Type B pancreatic cell (in vitro differentiated cells): ENCODE measurements at regions not wholly inside any gene's neighbourhood (a gene's known extent, or its start where the extent isn't known, plus 50 kb on each side); places are given as distances from the start of the nearest gene placed in this dataset.

Experiments used
- DNase-seq: peaks from one replicate; pipeline ENCODE4 v3.0.0; 2021; ENCODE audit warnings: mixed read lengths; ENCODE audit not compliant: unreplicated experiment; ENCODE audit errors: extremely low spot score
- H3K27ac Mint-ChIP-seq: 2 replicates; pipeline ENCODE4 v1.8.0; 2021; ENCODE audit warnings: mild to moderate bottlenecking, mixed read lengths
- H3K27me3 Mint-ChIP-seq: 2 replicates; pipeline ENCODE4 v1.8.0; 2021; ENCODE audit warnings: mixed read lengths
- H3K36me3 Mint-ChIP-seq: 2 replicates; pipeline ENCODE4 v1.8.0; 2021; ENCODE audit warnings: mixed read lengths
- H3K4me1 Mint-ChIP-seq: one replicate; pipeline ENCODE4 v1.8.0; 2021; ENCODE audit warnings: mixed read lengths; ENCODE audit not compliant: unreplicated experiment
- H3K4me3 Mint-ChIP-seq: 2 replicates; pipeline ENCODE4 v1.8.0; 2021; ENCODE audit warnings: mild to moderate bottlenecking, mixed read lengths
- H3K9me3 Mint-ChIP-seq: 2 replicates; pipeline ENCODE4 v1.8.0; 2021; ENCODE audit warnings: mixed read lengths
- TF ChIP-seq, protein P1 (sequence below): fragments of 200-600 bp; sonication (generic); conservative IDR thresholded peaks from 2 replicates; pipeline ENCODE4 v1.5.0; 2021; ENCODE audit warnings: antibody characterized with exemption, mild to moderate bottlenecking

DNA sequence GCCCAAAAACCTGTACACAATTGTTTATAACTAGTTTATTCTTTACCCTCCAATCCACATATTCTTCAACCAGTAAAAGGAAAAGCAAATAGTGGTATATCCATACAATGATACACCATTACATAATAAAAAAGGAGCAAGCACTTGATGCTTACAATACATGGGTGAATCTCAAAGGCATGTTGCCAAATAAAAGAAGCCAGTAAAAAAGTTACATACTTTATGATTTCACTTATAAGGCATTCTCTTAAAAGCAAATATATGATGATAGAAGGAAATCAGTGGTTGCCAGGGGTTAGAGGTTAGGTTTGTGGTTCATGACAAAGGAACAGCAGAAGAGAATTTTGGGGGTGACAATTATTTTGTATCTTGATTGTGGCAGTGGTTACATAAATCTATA lies 896.1 kb upstream of the LCORL start:
- TF ChIP-seq, protein P1, sequence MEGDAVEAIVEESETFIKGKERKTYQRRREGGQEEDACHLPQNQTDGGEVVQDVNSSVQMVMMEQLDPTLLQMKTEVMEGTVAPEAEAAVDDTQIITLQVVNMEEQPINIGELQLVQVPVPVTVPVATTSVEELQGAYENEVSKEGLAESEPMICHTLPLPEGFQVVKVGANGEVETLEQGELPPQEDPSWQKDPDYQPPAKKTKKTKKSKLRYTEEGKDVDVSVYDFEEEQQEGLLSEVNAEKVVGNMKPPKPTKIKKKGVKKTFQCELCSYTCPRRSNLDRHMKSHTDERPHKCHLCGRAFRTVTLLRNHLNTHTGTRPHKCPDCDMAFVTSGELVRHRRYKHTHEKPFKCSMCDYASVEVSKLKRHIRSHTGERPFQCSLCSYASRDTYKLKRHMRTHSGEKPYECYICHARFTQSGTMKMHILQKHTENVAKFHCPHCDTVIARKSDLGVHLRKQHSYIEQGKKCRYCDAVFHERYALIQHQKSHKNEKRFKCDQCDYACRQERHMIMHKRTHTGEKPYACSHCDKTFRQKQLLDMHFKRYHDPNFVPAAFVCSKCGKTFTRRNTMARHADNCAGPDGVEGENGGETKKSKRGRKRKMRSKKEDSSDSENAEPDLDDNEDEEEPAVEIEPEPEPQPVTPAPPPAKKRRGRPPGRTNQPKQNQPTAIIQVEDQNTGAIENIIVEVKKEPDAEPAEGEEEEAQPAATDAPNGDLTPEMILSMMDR: no peak
- Mint-ChIP-seq H3K4me1 (no peaks in the 10 kb centered on the region), H3K36me3 (no peaks in the 10 kb centered on the region), H3K9me3 (peaks cover 2% of the 10 kb centered on the region), H3K27ac (no peak overlapping the region), H3K27me3 (no peaks in the 10 kb centered on the region), H3K4me3 (no peak overlapping the region)
- no peak for DNase-seq

- no peak overlapping the region for H3K4me3 Mint-ChIP-seq
- TF ChIP-seq, protein P1: no peak
- no peaks in the 10 kb centered on the region for H3K4me1 Mint-ChIP-seq
- no peak overlapping the region for H3K27ac Mint-ChIP-seq
- H3K27me3 Mint-ChIP-seq: no peaks in the 10 kb centered on the region
- H3K9me3 Mint-ChIP-seq: peaks cover 8% of the 10 kb centered on the region
- H3K36me3 Mint-ChIP-seq: no peaks in the 10 kb centered on the region
- no peak for DNase-seq
These were observed 892.6 kb upstream of the LCORL start for GRCh38 chr4:18914182-18914581.

DNA sequence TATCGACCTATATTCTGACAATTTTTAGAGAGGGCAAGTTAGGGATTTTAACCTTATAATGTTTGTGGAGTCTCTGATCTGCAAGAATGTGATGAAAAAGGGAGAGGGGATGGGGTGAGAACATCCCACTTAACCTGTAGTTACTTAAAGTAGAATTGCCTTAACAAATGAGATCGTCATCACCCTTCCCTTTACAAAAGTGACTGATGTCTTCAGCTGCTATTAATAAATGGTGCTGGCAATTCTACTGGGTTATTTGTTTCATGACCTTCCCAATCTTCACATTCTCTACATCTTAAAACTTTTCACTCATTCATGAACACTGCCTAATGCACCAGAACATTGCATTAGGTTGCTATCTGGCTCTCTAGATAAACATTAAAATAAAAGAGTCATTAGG lies 873.4 kb upstream of the LCORL start:
- Mint-ChIP-seq H3K4me3 (no peak overlapping the region), H3K4me1 (no peaks in the 10 kb centered on the region), H3K27ac (no peak overlapping the region), H3K27me3 (no peaks in the 10 kb centered on the region), H3K36me3 (no peaks in the 10 kb centered on the region), H3K9me3 (peaks cover 6% of the 10 kb centered on the region)
- no peak for DNase-seq
- TF ChIP-seq, protein P1: no peak

DNA sequence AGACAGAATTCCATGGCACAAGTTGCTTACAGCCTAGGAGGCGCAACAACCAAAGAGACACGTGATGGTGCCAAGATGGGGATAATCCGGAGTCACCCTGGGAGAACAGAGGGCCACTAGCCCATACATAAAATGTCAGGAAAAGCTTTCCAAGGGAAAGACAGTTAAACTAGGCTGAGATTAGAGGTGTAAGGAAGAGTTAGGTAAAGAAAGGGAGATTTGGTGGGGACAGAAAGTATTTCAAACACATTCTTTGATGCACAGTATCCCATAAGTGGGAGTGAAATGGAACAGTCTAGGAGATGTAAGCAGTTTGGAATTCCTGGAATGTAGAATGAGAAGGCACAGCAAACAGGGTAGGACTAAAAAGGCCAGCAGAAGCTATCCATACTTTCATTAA lies 860.9 kb upstream of the LCORL start:
- Mint-ChIP-seq H3K27ac (peak overlapping the region; percentile 67), H3K27me3 (no peaks in the 10 kb centered on the region), H3K36me3 (no peaks in the 10 kb centered on the region), H3K4me1 (peaks cover 6% of the 10 kb centered on the region), H3K9me3 (no peaks in the 10 kb centered on the region), H3K4me3 (no peak overlapping the region)
- no peak for DNase-seq
- TF ChIP-seq, protein P1: no peak

GRCh38 chr4:18881556-18881955 lies 860.0 kb upstream of the LCORL start:
- TF ChIP-seq, protein P1: no peak

DNA sequence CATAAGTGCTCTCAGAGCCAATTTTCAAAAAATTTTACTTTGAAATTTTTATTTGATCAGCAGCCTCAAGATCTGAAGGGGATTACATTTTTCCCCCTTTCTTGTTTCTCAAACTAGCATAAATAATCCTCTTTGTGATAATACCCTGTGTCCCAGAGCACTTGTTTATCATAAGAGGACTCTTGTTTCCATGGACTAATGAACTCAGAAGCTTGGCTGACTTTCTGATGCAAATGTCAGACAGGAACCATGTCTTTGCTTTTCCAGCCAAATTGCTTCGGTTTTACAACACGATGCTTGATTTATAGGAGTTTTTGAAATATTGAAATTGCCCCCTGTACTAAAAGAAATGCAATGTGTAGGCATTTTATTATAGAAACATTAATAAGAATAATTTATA lies 859.3 kb upstream of the LCORL start:
- H3K27ac Mint-ChIP-seq: no peak overlapping the region
- no peak for DNase-seq

More at GRCh38 chr4:18881556-18881955, 860.0 kb upstream of the LCORL start:
- Mint-ChIP-seq H3K4me1 (peaks cover 6% of the 10 kb centered on the region), H3K36me3 (no peaks in the 10 kb centered on the region), H3K4me3 (no peak overlapping the region), H3K27me3 (no peaks in the 10 kb centered on the region), H3K27ac (no peak overlapping the region), H3K9me3 (no peaks in the 10 kb centered on the region)
- DNase-seq: no peak

More for the DNA sequence above, 859.3 kb upstream of the LCORL start:
- TF ChIP-seq, protein P1: no peak
- Mint-ChIP-seq H3K36me3 (no peaks in the 10 kb centered on the region), H3K27me3 (no peaks in the 10 kb centered on the region), H3K9me3 (no peaks in the 10 kb centered on the region), H3K4me1 (peaks cover 6% of the 10 kb centered on the region), H3K4me3 (no peak overlapping the region)
